ENCODE measurements at regions not wholly inside any gene's neighbourhood (a gene's known extent, or its start where the extent isn't known, plus 50 kb on each side); places are given as distances from the start of the nearest gene placed in this dataset.

- TF ChIP-seq CTCF (IDR thresholded peaks at IDR 0.05; ENCODE audit: low read length) (no peak), EZH2phosphoT487 (IDR thresholded peaks at IDR 0.05; ENCODE audit: low read length) (no peak)
Measured at GRCh38 chr1:63248216-63248615, 74.2 kb upstream of the FOXD3 start.
